Stimulated activated CD4-positive, alpha-beta T cell treated with anti-CD3 and anti-CD28 coated beads, Interleukin-12 subunit alpha, Interleukin-12 subunit beta, amount 100 ng/mL, for 4 hours (primary cell): ENCODE measurements at regions not wholly inside any gene's neighbourhood (a gene's known extent, or its start where the extent isn't known, plus 50 kb on each side); places are given as distances from the start of the nearest gene placed in this dataset.

Source experiments
- DNase-seq: peaks from one replicate; pipeline ENCODE4 v3.0.0-alpha.2; 2020

- no peak for DNase-seq
Measured at GRCh38 chr2:120558847-120559246, 176.8 kb upstream of the GLI2 start.

- no peak for DNase-seq
Measured at GRCh38 chr2:120559401-120559800, 176.3 kb upstream of the GLI2 start.

GRCh38 chr2:120560330-120560729 lies 175.3 kb upstream of the GLI2 start:
- no peak for DNase-seq

- no peak for DNase-seq
Measured at GRCh38 chr2:120561379-120562035, 174.2 kb upstream of the GLI2 start.

- DNase-seq = no peak
Measured at GRCh38 chr2:120562218-120563005, 173.3 kb upstream of the GLI2 start.

GRCh38 chr2:120563616-120564015 lies 172.1 kb upstream of the GLI2 start:
- DNase-seq = no peak

GRCh38 chr2:120564213-120565094 lies 171.2 kb upstream of the GLI2 start:
- DNase-seq = no peak

GRCh38 chr2:120565095-120565460 lies 170.6 kb upstream of the GLI2 start:
- no peak for DNase-seq

- DNase-seq = no peak
Measured at GRCh38 chr2:120565929-120566328, 169.7 kb upstream of the GLI2 start.

- no peak for DNase-seq
Measured at GRCh38 chr2:120566331-120567035, 169.2 kb upstream of the GLI2 start.

GRCh38 chr2:120567128-120567527 lies 168.5 kb upstream of the GLI2 start:
- DNase-seq = no peak

- no peak for DNase-seq
Measured at GRCh38 chr2:120568089-120568974, 167.3 kb upstream of the GLI2 start.

GRCh38 chr2:120568975-120569268 lies 166.7 kb upstream of the GLI2 start:
- DNase-seq = no peak

- no peak for DNase-seq
Measured at GRCh38 chr2:120570001-120570400, 165.7 kb upstream of the GLI2 start.

GRCh38 chr2:120570546-120570945 lies 165.1 kb upstream of the GLI2 start:
- no peak for DNase-seq

GRCh38 chr2:120571015-120571728 lies 164.5 kb upstream of the GLI2 start:
- DNase-seq = no peak

- no peak for DNase-seq
Measured at GRCh38 chr2:120572226-120572625, 163.4 kb upstream of the GLI2 start.

GRCh38 chr2:120574620-120575019 lies 161.0 kb upstream of the GLI2 start:
- DNase-seq = no peak

GRCh38 chr2:120575966-120576365 lies 159.7 kb upstream of the GLI2 start:
- no peak for DNase-seq

- DNase-seq = no peak
Measured at GRCh38 chr2:120576509-120577474, 158.9 kb upstream of the GLI2 start.
